HG02840 (cell line): ENCODE measurements at regions not wholly inside any gene's neighbourhood (a gene's known extent, or its start where the extent isn't known, plus 50 kb on each side); places are given as distances from the start of the nearest gene placed in this dataset.
A peak's percentile ranks its signal among the peaks of the same experiment; 100 is the strongest.

Source experiments
- ATAC-seq: cut with Tn5 transposase; IDR thresholded peaks from one replicate; pipeline ENCODE4 v1.9.1; 2021; ENCODE audit warnings: mild to moderate bottlenecking, moderate library complexity, moderate number of reproducible peaks; ENCODE audit not compliant: unreplicated experiment, low FRiP score

DNA sequence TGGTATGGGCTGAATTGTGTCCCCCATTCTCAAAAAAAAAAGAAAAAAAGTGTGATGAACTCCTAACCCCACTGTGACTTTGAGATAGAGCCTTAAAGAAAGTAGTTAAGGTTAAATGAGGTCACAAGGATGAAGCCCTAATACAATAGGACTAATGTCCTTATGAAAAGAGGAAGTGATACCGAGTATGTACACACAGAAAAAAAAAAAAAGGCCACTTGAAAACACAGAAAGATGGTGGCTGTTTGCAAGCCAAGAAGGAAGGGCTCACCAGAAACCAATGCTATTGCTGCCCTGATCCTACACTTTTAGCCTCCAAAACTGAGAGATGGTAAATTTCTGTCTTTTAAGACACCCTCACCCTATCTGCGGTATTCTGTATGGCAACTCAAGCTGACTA is 955.6 kb downstream of the PCDH17 start:
- ATAC-seq = peak; percentile 89

DNA sequence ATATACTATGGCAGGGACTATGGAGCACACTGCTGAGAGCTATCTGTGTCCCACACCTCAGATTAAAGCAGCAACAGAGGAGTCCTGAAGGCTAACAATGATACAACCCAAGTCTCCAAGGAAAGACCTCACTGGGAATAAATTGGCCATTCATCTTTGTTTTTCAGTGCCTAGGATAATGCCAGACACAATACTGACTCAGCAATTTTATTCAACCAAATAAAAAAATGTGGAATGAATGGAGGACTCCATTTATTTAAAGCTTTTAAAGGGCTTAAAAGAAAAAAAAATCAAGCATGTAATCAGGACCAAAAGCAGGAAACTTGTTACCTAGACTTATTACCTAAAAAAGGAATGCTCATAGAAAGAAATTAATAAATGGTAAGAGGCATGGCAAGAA is 960.5 kb downstream of the PCDH17 start:
- no peak for ATAC-seq

DNA sequence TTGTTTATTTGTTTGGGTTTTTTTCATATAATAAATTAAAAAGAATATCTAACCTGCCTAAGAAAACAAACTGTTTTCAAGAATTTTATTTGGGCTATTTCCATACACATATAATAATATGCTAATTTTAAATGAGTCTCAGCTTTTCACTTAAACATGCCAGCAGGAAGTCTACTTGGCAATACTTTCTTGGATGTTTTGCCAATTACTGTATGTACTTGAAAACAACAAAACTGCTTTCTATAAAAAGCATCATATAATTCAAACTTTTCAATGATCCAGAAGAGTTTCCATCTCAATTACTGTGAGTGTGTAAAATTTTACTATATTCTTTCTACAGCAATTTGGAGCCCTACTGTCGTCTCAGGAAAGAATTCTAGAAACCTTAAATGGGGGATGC is 961.2 kb downstream of the PCDH17 start:
- ATAC-seq = no peak

DNA sequence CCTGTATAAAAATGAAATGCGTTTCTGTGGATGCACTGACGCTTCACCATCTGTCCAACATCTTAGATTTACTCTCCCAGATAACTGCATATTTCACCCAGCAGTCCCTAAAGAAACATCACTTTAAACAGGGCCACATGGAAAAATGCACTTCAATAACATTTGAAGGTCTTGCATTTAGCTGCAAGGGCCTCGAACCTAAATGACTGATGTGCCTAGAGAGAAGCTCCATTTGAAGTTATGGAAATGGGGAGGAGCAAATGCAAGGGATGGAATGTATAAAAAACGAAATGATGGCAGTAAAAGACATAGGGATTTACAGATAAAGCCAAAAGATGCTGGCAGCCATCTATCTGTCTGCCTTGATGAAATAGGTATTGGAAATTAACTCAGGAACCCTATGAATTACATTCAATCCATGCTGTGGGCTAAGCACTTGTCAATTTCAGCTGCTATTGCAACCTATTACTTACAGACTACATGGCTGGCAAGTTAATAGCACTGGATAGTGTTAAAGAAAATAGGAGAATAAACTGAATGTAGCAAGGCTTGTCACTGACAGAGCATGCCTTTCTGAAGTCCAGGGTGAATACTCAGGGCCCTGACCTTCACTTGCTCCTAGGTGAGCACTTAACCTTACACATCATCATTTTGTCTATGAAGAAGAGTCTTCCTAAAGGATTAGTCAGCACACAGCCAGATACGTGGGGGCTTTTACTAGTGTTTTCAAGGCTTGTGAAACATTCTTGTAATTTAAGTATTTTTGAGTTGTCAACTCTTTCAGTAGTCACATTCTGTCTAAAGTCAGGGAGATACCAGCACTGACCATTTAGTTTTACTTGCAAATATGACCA is 963.4 kb downstream of the PCDH17 start:
- no peak for ATAC-seq

DNA sequence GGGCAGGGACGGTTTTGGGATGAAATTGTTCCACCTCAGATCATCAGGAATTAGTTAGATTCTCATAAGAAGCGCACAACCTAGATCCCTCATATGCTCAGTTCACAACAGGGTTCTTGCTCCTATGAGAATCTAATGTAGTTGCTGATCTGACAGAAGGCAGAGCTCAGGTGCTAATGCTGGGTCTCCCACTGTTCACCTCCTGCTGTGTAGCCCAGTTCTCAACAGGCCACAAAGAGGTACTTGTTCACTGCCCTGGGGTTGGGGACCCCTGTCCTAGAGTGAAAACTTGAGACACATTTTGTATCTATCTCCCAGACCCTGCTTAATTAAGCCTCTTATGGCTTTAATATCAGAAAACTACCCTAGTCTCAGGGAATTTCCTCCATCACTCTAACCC is 966.0 kb downstream of the PCDH17 start:
- no peak for ATAC-seq

DNA sequence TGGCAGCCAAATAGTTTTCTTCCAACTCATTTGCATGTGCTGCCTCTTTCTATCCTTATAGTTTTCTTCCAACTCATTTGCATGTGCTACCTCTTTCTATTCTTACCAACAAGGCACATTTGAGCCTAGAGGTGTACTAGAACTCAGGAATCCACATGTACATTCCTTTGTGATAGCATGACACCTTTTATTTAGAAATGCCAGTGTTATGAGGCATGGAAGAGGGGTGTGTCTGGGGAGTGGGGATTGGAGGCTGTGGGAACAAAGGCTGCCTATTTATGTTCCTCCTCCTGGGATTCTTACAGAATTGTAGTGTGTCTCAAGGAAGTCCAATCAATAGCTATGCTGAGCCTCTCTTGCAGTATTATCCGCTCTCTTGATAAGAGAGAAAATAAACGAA is 966.7 kb downstream of the PCDH17 start:
- ATAC-seq = no peak

DNA sequence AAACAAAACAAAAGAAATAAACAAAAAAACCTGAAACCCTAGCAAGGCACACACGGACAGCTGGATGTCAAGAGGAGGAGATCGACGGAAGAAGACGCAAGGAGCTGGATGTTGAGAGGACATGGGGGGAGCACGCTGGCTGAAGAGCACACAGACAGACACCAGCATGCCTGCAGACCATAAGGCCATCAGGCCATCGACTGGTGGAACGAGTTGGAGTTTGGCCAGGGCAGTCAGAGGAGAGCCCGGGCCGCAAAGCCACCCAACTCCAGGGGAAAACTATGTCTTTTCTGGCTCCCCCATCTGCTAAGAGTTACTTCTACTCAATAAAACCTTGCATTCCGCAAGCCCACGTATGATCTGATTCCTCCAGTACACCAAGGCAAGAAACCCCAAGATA is 979.6 kb downstream of the PCDH17 start:
- ATAC-seq = no peak

DNA sequence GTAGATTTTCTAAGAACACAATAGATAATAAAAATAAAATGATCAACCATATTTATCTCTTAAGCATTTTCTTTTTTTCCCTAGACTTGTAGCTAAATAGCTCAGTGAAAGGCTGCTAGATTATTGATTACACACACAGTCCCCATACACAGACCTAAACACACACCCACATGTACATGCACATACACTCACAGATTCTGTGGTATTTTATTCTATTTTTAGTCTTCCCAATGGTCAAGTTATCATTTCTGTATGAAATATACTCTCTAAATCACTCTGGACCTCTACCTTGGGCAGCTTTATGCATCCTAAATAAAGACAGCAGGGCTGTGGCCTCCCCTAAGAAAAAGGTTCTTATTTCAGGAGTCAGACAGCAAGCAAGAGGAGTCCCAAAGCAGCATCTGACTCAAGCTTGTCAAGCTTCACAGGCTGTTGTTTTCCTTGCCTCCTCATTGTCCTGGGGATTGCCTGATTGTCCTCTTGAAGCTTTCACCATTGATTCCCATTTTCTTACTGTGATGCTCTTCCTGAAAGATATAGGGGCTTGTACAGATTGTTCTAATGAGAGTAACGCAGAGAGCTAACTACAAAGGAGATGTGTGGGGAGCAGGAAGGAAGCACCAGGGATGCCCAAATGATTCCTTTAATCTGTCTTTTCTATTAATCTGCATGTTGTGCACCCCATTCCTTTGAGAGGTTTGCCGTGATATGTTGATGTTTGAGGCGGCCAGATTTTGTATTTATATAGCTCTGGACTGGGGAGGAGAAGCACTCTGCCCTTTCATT is 986.5 kb downstream of the PCDH17 start:
- ATAC-seq = no peak

DNA sequence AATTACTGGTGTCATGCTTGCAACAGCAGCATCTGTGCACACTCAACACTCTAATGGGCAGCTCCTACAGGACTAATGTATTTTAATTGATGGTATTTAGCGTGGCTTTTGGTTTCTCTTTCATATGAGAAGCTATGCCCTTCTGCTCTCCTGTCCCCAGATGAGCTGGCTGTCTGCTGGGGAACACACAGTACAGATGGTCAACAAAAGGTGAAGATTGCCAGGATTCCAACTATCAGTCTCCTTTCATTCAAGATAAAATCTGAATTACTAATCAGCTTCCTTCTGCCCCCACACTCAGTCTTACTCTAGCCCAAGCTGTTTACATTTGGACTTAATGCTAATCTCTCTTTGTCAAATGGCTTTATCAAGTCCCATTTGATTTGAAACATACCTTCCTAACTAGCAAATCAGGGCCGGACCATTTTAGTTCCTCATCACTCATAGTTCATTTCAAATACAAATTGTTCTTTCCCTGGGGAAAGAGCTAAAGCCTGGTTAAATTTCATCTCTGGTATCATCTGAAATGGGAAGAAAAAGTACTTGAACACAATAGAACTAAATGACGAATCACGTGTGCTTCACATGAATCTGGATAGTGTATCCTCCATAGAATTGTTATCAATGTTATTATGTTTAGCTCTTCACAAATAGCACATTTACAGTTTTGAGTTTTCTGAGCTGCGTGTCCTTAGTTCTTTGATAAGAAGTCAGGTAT is 988.0 kb downstream of the PCDH17 start:
- ATAC-seq = no peak

DNA sequence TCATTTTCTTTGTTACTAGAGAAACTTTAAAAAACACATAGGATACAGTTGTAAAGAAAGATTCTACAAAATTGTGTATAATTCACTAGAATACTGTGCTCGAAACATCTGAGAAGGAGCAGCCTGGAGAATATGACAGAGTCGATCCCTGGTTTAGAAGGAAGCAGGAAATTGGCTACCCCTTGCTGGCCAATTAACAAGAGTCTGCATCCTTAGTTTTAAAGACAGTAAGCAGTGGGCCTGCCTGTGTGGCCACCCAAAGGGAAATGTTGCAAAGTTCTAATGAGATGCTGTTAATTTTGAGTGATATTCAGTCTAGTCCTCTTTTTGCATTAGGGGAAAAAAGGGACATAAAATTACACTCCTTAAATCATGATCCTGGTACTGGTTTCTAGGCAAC is 988.6 kb downstream of the PCDH17 start:
- no peak for ATAC-seq

DNA sequence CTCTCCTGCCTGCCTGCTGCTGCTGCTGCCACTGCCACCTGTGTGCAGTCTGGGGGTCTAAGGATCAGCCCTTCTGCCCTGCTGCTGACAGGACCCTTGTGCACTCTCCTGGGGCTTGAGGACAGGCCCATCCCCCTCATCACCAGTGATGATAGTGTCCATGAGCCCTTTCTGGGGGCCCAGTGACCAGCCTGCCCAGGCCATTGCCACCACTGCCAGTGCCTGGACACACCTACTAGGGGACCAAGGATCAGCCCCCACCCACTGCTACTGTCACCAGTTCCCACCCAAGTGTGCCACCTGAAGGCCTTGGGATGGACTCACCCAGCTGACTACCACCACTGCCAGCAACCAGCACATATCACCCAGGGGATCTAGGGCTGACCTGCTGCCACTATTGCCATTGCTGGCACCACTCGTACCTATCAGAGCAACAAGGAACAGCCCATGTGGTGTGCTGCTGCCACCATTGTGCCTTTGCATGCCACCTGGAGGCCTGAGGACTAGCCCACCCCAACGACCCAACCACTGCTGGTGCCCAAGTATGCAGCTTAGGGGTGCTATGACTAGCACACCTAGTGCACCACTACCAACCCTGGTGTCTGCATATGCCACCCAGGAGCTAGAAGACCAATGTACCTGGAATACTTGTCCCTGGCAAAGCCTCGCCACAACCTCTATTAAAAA is 994.3 kb downstream of the PCDH17 start:
- ATAC-seq = no peak

DNA sequence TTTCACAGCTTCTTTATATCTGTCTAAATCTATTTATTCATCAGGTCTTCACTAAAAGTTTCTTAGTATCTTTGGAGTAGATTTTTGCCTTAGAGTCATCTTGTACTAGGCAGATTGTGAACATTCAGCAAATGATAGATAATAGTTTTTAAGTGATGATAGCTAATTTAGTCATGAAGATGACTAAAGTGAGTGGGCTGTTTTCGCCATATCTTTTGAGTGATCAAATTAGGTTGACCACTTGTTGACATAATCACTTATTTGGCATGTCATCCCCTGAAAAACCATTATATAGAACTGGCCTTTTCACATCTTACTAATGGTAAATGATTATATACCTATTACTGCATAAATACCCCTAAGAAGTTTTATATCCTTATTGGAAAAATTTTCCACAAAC is 999.2 kb downstream of the PCDH17 start:
- no peak for ATAC-seq

DNA sequence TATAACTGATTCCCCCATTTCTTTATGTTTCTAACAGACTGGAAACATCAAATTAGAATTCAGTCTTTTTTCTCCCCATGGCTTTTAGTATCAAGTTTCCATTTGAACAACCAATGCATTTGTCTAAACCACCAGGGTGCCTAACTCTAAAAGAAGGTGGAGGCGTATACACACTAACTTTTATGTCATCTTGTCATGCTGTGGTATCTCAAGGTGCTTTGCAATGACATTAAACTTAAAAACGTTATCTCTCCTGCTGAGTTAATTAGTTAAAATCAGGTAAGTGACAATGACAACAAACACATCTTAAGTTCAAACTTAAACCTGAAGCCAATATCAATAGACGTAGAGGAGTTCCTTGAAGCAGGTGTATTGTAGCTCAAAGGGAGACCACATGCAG is 1001.7 kb downstream of the PCDH17 start:
- ATAC-seq = no peak

DNA sequence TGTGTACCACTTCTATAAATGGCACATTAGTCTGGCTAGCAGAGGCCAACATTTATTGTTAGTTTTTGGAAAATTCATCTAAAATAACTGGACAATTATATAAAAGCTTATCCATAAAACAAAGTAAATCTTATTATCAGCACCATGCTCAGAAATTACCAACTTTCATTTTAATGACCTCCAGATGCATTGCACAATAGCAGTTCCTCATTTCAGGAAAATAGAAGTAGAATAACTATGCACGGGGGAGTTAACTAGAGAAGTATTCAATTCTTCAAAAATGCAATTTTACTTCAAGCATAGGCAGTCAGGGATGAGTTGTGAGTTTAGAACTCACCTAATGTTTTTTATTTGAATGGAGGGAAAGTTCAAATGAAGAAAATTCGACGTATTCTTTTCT is 1023.5 kb downstream of the PCDH17 start:
- no peak for ATAC-seq

DNA sequence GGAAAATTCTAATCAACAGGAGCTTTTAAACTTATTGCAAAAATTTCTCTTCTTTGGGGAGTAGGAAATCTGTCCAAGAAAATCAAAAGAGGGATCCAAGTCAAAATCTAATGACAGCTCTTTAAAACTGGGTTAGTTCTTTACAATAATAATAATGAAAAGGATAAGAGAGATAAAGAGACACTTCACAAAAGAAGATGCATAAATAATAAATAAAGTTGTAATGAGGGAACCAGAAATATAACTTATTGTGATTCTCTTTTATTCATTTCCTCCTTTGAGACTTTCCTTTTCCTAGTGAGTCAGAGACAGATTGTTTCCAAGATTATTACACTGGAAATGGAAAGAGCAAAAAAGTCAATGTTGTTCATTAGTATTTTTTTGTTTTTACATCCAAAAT is 1029.3 kb downstream of the PCDH17 start:
- ATAC-seq = no peak

DNA sequence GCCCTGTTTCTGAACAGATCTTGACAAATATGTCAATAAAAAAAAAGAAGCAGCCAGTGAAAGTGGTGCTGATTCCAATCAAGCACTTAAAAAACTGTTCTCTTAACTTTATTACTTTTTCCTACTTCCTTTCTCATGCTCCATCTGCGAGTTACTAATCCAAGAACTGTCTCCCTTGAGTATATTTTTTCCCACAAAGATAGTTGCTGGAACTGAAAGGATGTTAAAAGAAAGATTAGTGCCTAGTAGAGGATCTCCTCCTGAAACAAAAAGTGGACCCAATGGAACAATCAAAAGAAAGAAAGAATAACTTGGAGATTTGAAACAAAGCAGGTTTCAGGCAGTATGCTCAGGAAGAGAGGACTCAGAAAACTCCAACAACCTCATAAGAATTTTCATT is 1034.8 kb downstream of the PCDH17 start:
- no peak for ATAC-seq

DNA sequence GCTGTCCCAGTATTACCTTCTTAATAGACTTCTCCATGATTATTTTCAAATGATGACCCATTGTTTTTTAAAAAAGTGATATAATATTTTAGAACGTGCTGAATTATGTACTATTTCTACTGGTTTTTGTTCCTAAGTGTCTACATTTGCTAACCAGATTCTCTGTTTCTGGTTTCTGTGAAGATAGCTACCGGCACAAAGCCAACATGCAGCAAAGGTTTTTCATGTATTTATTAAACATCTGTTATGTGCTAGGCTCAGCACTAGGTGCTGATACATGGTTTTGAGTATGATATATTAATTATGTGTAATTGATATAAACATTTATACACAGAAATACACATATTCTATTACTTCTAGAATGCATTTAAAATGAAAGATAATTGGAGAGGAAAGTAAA is 1035.6 kb downstream of the PCDH17 start:
- ATAC-seq = no peak

DNA sequence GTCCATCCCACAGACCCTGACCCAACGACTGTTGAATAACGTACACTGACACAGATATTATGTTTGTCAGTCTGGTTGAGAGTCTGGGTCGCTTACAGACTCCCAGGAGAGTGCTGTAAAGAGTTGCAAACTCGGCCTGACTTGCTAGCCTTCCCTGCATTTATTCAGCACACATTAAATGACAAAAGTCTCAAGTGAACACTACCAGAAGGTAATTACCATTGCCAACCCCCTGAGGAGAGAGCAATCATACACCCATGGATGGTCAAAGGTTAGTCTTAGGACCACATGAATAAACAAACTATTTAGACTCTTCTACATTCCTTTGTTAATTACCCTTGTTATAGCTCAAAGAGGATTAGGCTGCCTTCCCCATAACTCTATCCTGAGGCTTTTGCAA is 1048.6 kb downstream of the PCDH17 start:
- no peak for ATAC-seq

DNA sequence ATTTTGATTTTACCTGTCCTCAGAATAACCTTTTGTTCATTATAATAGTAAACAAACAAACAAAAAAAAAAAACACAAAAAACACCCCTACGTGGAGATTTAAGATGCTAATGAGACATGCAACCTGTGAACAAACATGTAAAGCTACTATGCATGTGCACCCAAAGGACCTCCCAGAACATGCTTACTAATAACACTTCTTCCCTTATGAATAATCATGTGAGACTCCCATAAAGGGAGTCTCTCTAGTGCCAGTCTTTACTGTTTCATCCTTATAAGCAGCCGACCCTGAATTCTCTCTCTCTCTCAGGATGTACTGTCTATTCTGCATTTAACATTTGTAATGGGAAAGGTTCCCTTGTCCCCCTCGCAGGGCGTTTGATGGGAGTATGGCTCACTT is 1051.1 kb downstream of the PCDH17 start:
- no peak for ATAC-seq

DNA sequence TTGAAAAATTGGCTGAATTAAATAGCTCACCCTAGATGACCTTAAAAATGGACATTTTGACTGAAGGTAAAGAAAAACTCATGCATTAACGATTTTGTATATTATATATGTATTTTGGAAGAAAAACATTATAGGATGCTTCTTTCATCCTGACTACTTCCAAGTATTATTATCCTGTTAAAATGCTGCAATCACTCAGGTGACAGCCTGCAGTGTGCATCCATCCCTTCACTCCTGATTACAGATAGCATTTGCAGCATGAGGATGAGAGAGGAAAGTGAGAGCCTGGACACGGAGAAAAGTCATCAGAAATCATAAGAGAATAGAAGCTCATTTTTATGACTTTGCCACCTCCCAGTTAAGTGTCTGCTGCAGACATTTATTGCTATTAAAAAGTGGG is 1055.6 kb downstream of the PCDH17 start:
- no peak for ATAC-seq

DNA sequence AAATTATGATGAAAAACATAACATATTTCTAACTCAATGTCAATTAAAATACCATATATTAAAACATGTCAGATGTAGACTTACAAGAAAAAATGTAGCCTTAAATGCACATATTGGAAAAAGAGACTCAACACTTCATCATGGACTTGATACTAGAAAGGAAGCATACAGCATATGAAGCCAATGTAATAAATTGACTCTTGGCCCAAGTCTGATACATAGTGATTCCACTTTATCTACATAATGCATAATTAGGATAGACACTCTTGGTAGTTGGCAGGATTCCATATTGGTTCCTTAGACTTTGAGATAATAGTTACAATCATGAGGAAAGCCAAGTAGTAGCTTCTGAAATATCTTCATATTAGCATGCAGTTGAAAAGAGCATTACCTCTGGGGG is 1067.0 kb downstream of the PCDH17 start:
- ATAC-seq = no peak
